Stomach (tissue), 8 donors: ENCODE measurements at regions not wholly inside any gene's neighbourhood (a gene's known extent, or its start where the extent isn't known, plus 50 kb on each side); places are given as distances from the start of the nearest gene placed in this dataset.

Experiments used
- DNase-seq, 2 donors: peaks; one replicate each; pipeline versions ENCODE4 v3.0.0 to v3.0.0-alpha.2; 2013 to 2019
- H3K27ac ChIP-seq, 5 donors: fragments of 200-600 bp in 4 of 5; sonication (generic) in 4 of 5; one replicate each; pipeline ENCODE4 v1.5.1; 2013 to 2019; ENCODE audit warnings: mild to moderate bottlenecking in 1 of 5, moderate library complexity in 1 of 5
- H3K27me3 ChIP-seq, 3 donors: fragments of 200-600 bp; sonication (generic); one replicate each; pipeline ENCODE4 v1.5.1; 2017 to 2019; ENCODE audit warnings: mixed run types in 1 of 3
- H3K36me3 ChIP-seq, 4 donors: fragments of 200-600 bp; sonication (generic); 1 replicate in 3 of 4; 2 replicates in 1 of 4; pipeline ENCODE4 v1.5.1; 2016 to 2019
- H3K4me1 ChIP-seq, 4 donors: fragments of 200-600 bp; sonication (generic); one replicate each; pipeline ENCODE4 v1.5.1; 2016 to 2019
- H3K4me3 ChIP-seq, 4 donors: fragments of 200-600 bp; sonication (generic) in 3 of 4; one replicate each; pipeline ENCODE4 v1.5.1; 2016 to 2019; ENCODE audit warnings: mild to moderate bottlenecking in 1 of 4
- H3K9me3 ChIP-seq, 4 donors: fragments of 200-600 bp; sonication (generic); one replicate each; pipeline ENCODE4 v1.5.1; 2016 to 2019
- CTCF ChIP-seq, 7 experiments: fragments of 450-650 bp in 4 of 7; fragments of 200-600 bp in 3 of 7; sonication (generic) in 3 of 7; IDR thresholded peaks; one replicate each; pipeline ENCODE4 v1.5.1; 2016 to 2019; ENCODE audit warnings: antibody characterized with exemption in 7 of 7, control low read depth in 2 of 7, mild to moderate bottlenecking in 1 of 7
- EP300 ChIP-seq: sonication (generic); formaldehyde crosslinking; IDR thresholded peaks from one replicate; pipeline ENCODE4 v1.6.1; 2017; ENCODE audit warnings: antibody characterized with exemption
- POLR2A ChIP-seq, 4 donors: fragments of 450-650 bp; IDR thresholded peaks; one replicate each; pipeline ENCODE4 v1.6.1; 2016; ENCODE audit warnings: antibody characterized with exemption in 4 of 4, control low read depth in 2 of 4, mild to moderate bottlenecking in 1 of 4, moderate library complexity in 1 of 4
- POLR2AphosphoS5 ChIP-seq, 3 donors: sonication (generic); formaldehyde crosslinking; IDR thresholded peaks; one replicate each; pipeline ENCODE4 v1.6.1; 2016; ENCODE audit warnings: antibody characterized with exemption in 3 of 3
- WGBS, 5 donors: extraction: QIAGEN DNeasy Blood & Tissue Kit in 3 of 5; methylation state at CpG; one replicate each; pipeline versions ENCODE4 v1.1.5 to v1.1.7; 2013 to 2018; 5-methylcytosine and 5-hydroxymethylcytosine counted together
- intact Hi-C: fragments of 100-400 bp; cut with DNase I; formaldehyde crosslinking; loops from one replicate; pipeline ENCODE4 v1.15.1; 2023; ENCODE audit warnings: low total_unique reads
- donor health status: healthy with polysubstance abuse.
- donor health status: Bipolar disorder and iron deficiency.
- donor health status: healthy.

- Histone ChIP-seq H3K9me3 (peaks cover 0 to 7% (median 0%) of the 10 kb centered on the region in 4 donors), H3K36me3 (no peaks in the 10 kb centered on the region), H3K27me3 (peaks cover 0 to 44% (median 3%) of the 10 kb centered on the region in 3 donors), H3K4me3 (no peak overlapping the region), H3K4me1 (no peaks in the 10 kb centered on the region), H3K27ac (no peak overlapping the region)
- no peak for TF ChIP-seq POLR2A (IDR thresholded peaks at IDR 0.05)
- no peak for TF ChIP-seq POLR2AphosphoS5 (IDR thresholded peaks at IDR 0.05)
- TF ChIP-seq EP300 = no peak
- no peak for TF ChIP-seq CTCF (IDR thresholded peaks at IDR 0.05)
- intact Hi-C loops = no loop called here
- DNase-seq = no peak
- 66 to 80% (median 77%) methylated on average over 6 of the region's 6 CpGs for WGBS, 5 donors
Observed at GRCh38 chr7:131733604-131734003, 177.2 kb upstream of the PODXL start.

GRCh38 chr7:131727189-131727588, 170.8 kb upstream of the PODXL start:
- 82 to 96% (median 91%) methylated on average over 2 of the region's 2 CpGs for WGBS, 5 donors

GRCh38 chr7:131726686-131727085, 170.3 kb upstream of the PODXL start:
- WGBS, 5 donors = 62 to 86% (median 77%) methylated on average over 4 of the region's 4 CpGs
- Histone ChIP-seq H3K9me3 (peaks cover 0 to 8% (median 0%) of the 10 kb centered on the region in 4 donors), H3K27ac (no peak overlapping the region), H3K4me1 (no peaks in the 10 kb centered on the region), H3K36me3 (no peaks in the 10 kb centered on the region), H3K4me3 (no peak overlapping the region), H3K27me3 (no peaks in the 10 kb centered on the region)
- DNase-seq = no peak
- intact Hi-C loops = no loop called here
- TF ChIP-seq POLR2AphosphoS5 (IDR thresholded peaks at IDR 0.05) (no peak), POLR2A (IDR thresholded peaks at IDR 0.05) (no peak), CTCF (IDR thresholded peaks at IDR 0.05) (no peak), EP300 (no peak)

More at GRCh38 chr7:131727189-131727588, 170.8 kb upstream of the PODXL start:
- Histone ChIP-seq H3K27ac (no peak overlapping the region), H3K27me3 (peaks cover 0 to 2% (median 0%) of the 10 kb centered on the region in 3 donors), H3K4me1 (no peaks in the 10 kb centered on the region), H3K4me3 (no peak overlapping the region), H3K9me3 (peaks cover 0 to 8% (median 0%) of the 10 kb centered on the region in 4 donors), H3K36me3 (no peaks in the 10 kb centered on the region)
- DNase-seq = no peak
- intact Hi-C loops = no loop called here
- TF ChIP-seq POLR2A (IDR thresholded peaks at IDR 0.05) = no peak
- no peak for TF ChIP-seq POLR2AphosphoS5 (IDR thresholded peaks at IDR 0.05)
- no peak for TF ChIP-seq EP300
- TF ChIP-seq CTCF (IDR thresholded peaks at IDR 0.05) = no peak

- H3K27ac ChIP-seq = no peak overlapping the region
- intact Hi-C loops = no loop called here
- peaks cover 0 to 8% (median 0%) of the 10 kb centered on the region in 4 donors for H3K9me3 ChIP-seq
- 36 to 67% (median 61%) methylated on average over 2 of the region's 2 CpGs for WGBS, 5 donors
- H3K4me1 ChIP-seq = no peaks in the 10 kb centered on the region
- no peak overlapping the region for H3K4me3 ChIP-seq
- DNase-seq = no peak
- H3K27me3 ChIP-seq = no peaks in the 10 kb centered on the region
- H3K36me3 ChIP-seq = no peaks in the 10 kb centered on the region
- TF ChIP-seq EP300 (no peak), POLR2AphosphoS5 (IDR thresholded peaks at IDR 0.05) (no peak), POLR2A (IDR thresholded peaks at IDR 0.05) (no peak), CTCF (IDR thresholded peaks at IDR 0.05) (no peak)
Observed at GRCh38 chr7:131726031-131726430, 169.6 kb upstream of the PODXL start.
